Endothelial cell of umbilical vein (primary cell): ENCODE measurements at regions not wholly inside any gene's neighbourhood (a gene's known extent, or its start where the extent isn't known, plus 50 kb on each side); places are given as distances from the start of the nearest gene placed in this dataset.

ENCODE experiments used
- EZH2 ChIP-seq: IDR thresholded peaks from 2 replicates; pipeline ENCODE4 v1.6.1; 2012; ENCODE audit warnings: borderline replicate concordance, low read depth, mild to moderate bottlenecking, moderate library complexity, low read length, inconsistent platforms; ENCODE audit not compliant: severe bottlenecking
- FOS ChIP-seq: IDR thresholded peaks from 2 replicates; pipeline ENCODE4 v1.6.1; 2011; ENCODE audit warnings: mild to moderate bottlenecking, low read length, moderate library complexity, borderline replicate concordance; ENCODE audit not compliant: insufficient read depth
- GATA2 ChIP-seq: IDR thresholded peaks from 2 replicates; pipeline ENCODE4 v1.7.0; 2011; ENCODE audit warnings: low read depth, mild to moderate bottlenecking, moderate library complexity, mixed read lengths, low read length; ENCODE audit not compliant: insufficient read length, insufficient read depth
- JUN ChIP-seq: IDR thresholded peaks from 2 replicates; pipeline ENCODE4 v1.6.1; 2011; ENCODE audit warnings: borderline replicate concordance, low read depth; ENCODE audit not compliant: insufficient read length, insufficient read depth
- MYC ChIP-seq: IDR thresholded peaks from one replicate; pipeline ENCODE4 v1.6.1; 2011; ENCODE audit warnings: mild to moderate bottlenecking, low read depth, low read length
- POLR2A ChIP-seq: IDR thresholded peaks from 2 replicates; pipeline ENCODE4 v1.6.1; 2012; ENCODE audit warnings: low read depth, mild to moderate bottlenecking, control low read depth, low read length
- POLR2AphosphoS5 ChIP-seq: IDR thresholded peaks from 2 replicates; pipeline ENCODE4 v1.6.1; 2012; ENCODE audit warnings: low read depth, mild to moderate bottlenecking, control low read depth, low read length, moderate library complexity; ENCODE audit not compliant: insufficient read depth
- TF ChIP-seq, protein P1 (sequence below), 2 donors: IDR thresholded peaks; 1 replicate in 1 of 2; 2 replicates in 1 of 2; pipeline ENCODE4 v1.5.1; 2011; ENCODE audit warnings: low read length in 2 of 2, mild to moderate bottlenecking in 2 of 2, moderate library complexity in 2 of 2, control low read depth in 1 of 2, inconsistent platforms in 1 of 2, low read depth in 1 of 2; ENCODE audit not compliant: insufficient read depth in 1 of 2; ENCODE audit errors: extremely low read depth in 1 of 2

DNA sequence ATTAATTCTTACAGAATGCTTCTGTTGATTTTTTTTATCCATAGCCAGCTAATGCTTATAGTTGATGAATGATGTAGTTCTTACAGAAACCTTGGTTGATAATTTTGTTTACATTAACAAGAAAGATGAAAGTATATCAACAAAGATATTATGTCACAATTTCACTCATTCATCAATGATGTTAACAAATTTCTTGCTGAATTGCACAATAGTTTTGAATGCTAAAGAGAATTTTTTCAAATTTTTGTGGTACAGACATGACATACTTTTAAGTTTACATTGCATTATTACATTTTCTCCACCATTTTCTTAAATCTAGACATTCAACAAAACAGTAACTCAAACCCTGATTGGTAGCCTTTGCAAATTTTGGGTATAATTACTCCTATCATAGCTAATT lies 236.3 kb downstream of the FOXD2 start:
- TF ChIP-seq, protein P1, sequence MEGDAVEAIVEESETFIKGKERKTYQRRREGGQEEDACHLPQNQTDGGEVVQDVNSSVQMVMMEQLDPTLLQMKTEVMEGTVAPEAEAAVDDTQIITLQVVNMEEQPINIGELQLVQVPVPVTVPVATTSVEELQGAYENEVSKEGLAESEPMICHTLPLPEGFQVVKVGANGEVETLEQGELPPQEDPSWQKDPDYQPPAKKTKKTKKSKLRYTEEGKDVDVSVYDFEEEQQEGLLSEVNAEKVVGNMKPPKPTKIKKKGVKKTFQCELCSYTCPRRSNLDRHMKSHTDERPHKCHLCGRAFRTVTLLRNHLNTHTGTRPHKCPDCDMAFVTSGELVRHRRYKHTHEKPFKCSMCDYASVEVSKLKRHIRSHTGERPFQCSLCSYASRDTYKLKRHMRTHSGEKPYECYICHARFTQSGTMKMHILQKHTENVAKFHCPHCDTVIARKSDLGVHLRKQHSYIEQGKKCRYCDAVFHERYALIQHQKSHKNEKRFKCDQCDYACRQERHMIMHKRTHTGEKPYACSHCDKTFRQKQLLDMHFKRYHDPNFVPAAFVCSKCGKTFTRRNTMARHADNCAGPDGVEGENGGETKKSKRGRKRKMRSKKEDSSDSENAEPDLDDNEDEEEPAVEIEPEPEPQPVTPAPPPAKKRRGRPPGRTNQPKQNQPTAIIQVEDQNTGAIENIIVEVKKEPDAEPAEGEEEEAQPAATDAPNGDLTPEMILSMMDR (IDR thresholded peaks at IDR 0.05; ENCODE audit: extremely low read depth in 1 of 2, insufficient read depth in 1 of 2, low read depth in 1 of 2, low read length in 2 of 2), result no peak
- no peak for TF ChIP-seq EZH2
- TF ChIP-seq JUN, result no peak
- no peak for TF ChIP-seq POLR2A
- no peak for TF ChIP-seq POLR2AphosphoS5
- TF ChIP-seq GATA2, result no peak
- no peak for TF ChIP-seq MYC
- TF ChIP-seq FOS, result no peak
